ENCODE measurements at regions not wholly inside any gene's neighbourhood (a gene's known extent, or its start where the extent isn't known, plus 50 kb on each side); places are given as distances from the start of the nearest gene placed in this dataset.

DNA sequence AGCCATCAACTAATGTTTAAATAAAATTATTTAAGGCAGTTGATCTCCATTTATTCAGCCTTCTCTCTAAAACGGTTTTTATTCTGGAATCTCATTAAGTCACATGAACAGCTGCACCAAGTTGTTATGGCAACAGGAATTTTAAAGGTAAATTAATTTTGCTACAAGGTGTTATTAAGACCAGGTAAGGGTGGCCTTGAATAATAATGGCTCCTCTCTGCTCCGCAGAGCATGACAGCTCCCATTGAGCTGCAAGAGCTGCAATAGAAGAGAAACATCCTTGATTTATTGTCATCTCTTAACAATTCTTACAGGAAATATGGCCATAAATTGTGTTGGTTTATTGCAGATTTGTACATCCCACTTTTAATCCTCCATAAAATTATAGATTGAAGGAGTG is 165.8 kb downstream of the KLF6 start:
- H3K4me2 ChIP-seq (ENCODE audit: low read length), result no peak overlapping the region
- H3F3A ChIP-seq (ENCODE audit: control insufficient read depth, insufficient read depth), result peaks cover 8% of the 10 kb centered on the region
- H3K4me1 ChIP-seq (ENCODE audit: control insufficient read depth, low read length), result peaks cover 35% of the 10 kb centered on the region
- H3K9me3 ChIP-seq (ENCODE audit: control insufficient read depth, insufficient read depth, low read length), result no peaks in the 10 kb centered on the region; the same call in 1 of the 2 replicates
- TF ChIP-seq, protein P1, sequence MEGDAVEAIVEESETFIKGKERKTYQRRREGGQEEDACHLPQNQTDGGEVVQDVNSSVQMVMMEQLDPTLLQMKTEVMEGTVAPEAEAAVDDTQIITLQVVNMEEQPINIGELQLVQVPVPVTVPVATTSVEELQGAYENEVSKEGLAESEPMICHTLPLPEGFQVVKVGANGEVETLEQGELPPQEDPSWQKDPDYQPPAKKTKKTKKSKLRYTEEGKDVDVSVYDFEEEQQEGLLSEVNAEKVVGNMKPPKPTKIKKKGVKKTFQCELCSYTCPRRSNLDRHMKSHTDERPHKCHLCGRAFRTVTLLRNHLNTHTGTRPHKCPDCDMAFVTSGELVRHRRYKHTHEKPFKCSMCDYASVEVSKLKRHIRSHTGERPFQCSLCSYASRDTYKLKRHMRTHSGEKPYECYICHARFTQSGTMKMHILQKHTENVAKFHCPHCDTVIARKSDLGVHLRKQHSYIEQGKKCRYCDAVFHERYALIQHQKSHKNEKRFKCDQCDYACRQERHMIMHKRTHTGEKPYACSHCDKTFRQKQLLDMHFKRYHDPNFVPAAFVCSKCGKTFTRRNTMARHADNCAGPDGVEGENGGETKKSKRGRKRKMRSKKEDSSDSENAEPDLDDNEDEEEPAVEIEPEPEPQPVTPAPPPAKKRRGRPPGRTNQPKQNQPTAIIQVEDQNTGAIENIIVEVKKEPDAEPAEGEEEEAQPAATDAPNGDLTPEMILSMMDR (IDR thresholded peaks at IDR 0.05; ENCODE audit: low read depth, low read length, poor library complexity, severe bottlenecking), result no peak
- no peak for TF ChIP-seq EZH2phosphoT487 (IDR thresholded peaks at IDR 0.05; ENCODE audit: borderline replicate concordance, low read length)
- H3K27me3 ChIP-seq (ENCODE audit: control insufficient read depth, low read length), result no peaks in the 10 kb centered on the region
- H3K9me2 ChIP-seq (replicated peaks; ENCODE audit: control insufficient read depth, low read length), result no peaks in the 10 kb centered on the region
- H3K4me3 ChIP-seq (ENCODE audit: low read length), result no peak overlapping the region
- H4K20me1 ChIP-seq (ENCODE audit: control insufficient read depth, insufficient read depth, low read depth, low read length), result no peaks in the 10 kb centered on the region
- no peaks in the 10 kb centered on the region for H3K36me3 ChIP-seq (ENCODE audit: control insufficient read depth, low read length)
- H3K79me2 ChIP-seq (ENCODE audit: control insufficient read depth, low read length), result no peaks in the 10 kb centered on the region
- no peak overlapping the region for H3K27ac ChIP-seq (ENCODE audit: low read depth, low read length)

GRCh38 chr10:3616880-3617279 is 168.1 kb downstream of the KLF6 start:
- Histone ChIP-seq H4K20me1 (ENCODE audit: control insufficient read depth, insufficient read depth, low read depth, low read length) (no peaks in the 10 kb centered on the region), H3K9me2 (replicated peaks; ENCODE audit: control insufficient read depth, low read length) (no peaks in the 10 kb centered on the region), H3F3A (ENCODE audit: control insufficient read depth, insufficient read depth) (no peaks in the 10 kb centered on the region), H3K9me3 (ENCODE audit: control insufficient read depth, insufficient read depth, low read length) (peaks cover 5% of the 10 kb centered on the region; the same call in 1 of the 2 replicates), H3K27ac (ENCODE audit: low read depth, low read length) (no peak overlapping the region), H3K4me1 (ENCODE audit: control insufficient read depth, low read length) (peaks cover 11% of the 10 kb centered on the region), H3K27me3 (ENCODE audit: control insufficient read depth, low read length) (no peaks in the 10 kb centered on the region), H3K4me3 (ENCODE audit: low read length) (no peak overlapping the region), H3K4me2 (ENCODE audit: low read length) (no peak overlapping the region), H3K79me2 (ENCODE audit: control insufficient read depth, low read length) (no peaks in the 10 kb centered on the region), H3K36me3 (ENCODE audit: control insufficient read depth, low read length) (no peaks in the 10 kb centered on the region)
- TF ChIP-seq EZH2phosphoT487 (IDR thresholded peaks at IDR 0.05; ENCODE audit: borderline replicate concordance, low read length), result no peak
- TF ChIP-seq, protein P1 (IDR thresholded peaks at IDR 0.05; ENCODE audit: low read depth, low read length, poor library complexity, severe bottlenecking), result no peak

DNA sequence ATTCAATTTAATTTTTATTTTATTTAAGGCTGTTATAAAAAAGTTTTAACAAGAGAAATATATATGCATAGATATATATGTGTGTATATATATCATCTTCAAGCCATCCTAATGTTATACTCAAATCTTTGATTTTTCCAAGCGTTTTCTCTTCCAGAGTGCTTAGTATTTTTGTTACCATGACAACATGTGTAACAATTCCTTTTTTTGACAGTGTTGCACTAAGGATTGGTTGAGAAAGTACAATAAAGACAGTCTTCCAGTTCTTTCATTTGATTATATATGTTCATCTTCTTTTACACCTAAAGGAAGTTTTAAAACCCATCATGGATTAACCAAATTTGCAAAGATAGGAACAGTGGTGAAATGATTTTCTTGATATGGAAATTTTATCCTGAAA is 171.7 kb downstream of the KLF6 start:
- no peak overlapping the region for H3K4me2 ChIP-seq (ENCODE audit: low read length)
- H3K79me2 ChIP-seq (ENCODE audit: control insufficient read depth, low read length), result no peaks in the 10 kb centered on the region
- H3F3A ChIP-seq (ENCODE audit: control insufficient read depth, insufficient read depth), result no peaks in the 10 kb centered on the region
- no peaks in the 10 kb centered on the region for H3K27me3 ChIP-seq (ENCODE audit: control insufficient read depth, low read length)
- H4K20me1 ChIP-seq (ENCODE audit: control insufficient read depth, insufficient read depth, low read depth, low read length), result no peaks in the 10 kb centered on the region
- H3K4me3 ChIP-seq (ENCODE audit: low read length), result no peak overlapping the region
- no peaks in the 10 kb centered on the region for H3K36me3 ChIP-seq (ENCODE audit: control insufficient read depth, low read length)
- TF ChIP-seq EZH2phosphoT487 (IDR thresholded peaks at IDR 0.05; ENCODE audit: borderline replicate concordance, low read length), result no peak
- TF ChIP-seq, protein P1 (IDR thresholded peaks at IDR 0.05; ENCODE audit: low read depth, low read length, poor library complexity, severe bottlenecking), result no peak
- H3K9me3 ChIP-seq (ENCODE audit: control insufficient read depth, insufficient read depth, low read length), result peaks cover 8% of the 10 kb centered on the region; the same call in 1 of the 2 replicates
- no peak overlapping the region for H3K27ac ChIP-seq (ENCODE audit: low read depth, low read length)
- no peaks in the 10 kb centered on the region for H3K9me2 ChIP-seq (replicated peaks; ENCODE audit: control insufficient read depth, low read length)
- no peaks in the 10 kb centered on the region for H3K4me1 ChIP-seq (ENCODE audit: control insufficient read depth, low read length)
